Mucosa of gallbladder (tissue), 1 donor: ENCODE measurements at regions not wholly inside any gene's neighbourhood (a gene's known extent, or its start where the extent isn't known, plus 50 kb on each side); places are given as distances from the start of the nearest gene placed in this dataset.

ENCODE experiments used
- DNase-seq: peaks from one replicate; pipeline ENCODE4 v3.0.0-alpha.2; 2020; ENCODE audit warnings: low spot score
- donor health status: DM: no; HTN: no; CAD: no.

- no peak for DNase-seq
Measured at GRCh38 chr22:27634043-27634740, 167.4 kb downstream of the MN1 start.

GRCh38 chr22:27635435-27635834 is 166.1 kb downstream of the MN1 start:
- DNase-seq, result no peak

- no peak for DNase-seq
Measured at GRCh38 chr22:27635852-27636251, 165.7 kb downstream of the MN1 start.

GRCh38 chr22:27636716-27637508 is 164.6 kb downstream of the MN1 start:
- DNase-seq, result no peak

GRCh38 chr22:27637604-27638003 is 164.0 kb downstream of the MN1 start:
- DNase-seq, result peak; percentile 27

- DNase-seq, result no peak
Measured at GRCh38 chr22:27638329-27639233, 163.0 kb downstream of the MN1 start.

- DNase-seq, result no peak
Measured at GRCh38 chr22:27639248-27640086, 162.1 kb downstream of the MN1 start.

GRCh38 chr22:27641049-27641795 is 160.3 kb downstream of the MN1 start:
- no peak for DNase-seq

- DNase-seq, result no peak
Measured at GRCh38 chr22:27642104-27642800, 159.3 kb downstream of the MN1 start.

- no peak for DNase-seq
Measured at GRCh38 chr22:27643907-27644306, 157.6 kb downstream of the MN1 start.

- no peak for DNase-seq
Measured at GRCh38 chr22:27644566-27644965, 157.0 kb downstream of the MN1 start.

GRCh38 chr22:27647540-27647939 is 154.0 kb downstream of the MN1 start:
- DNase-seq, result peak; percentile 78

GRCh38 chr22:27648074-27648473 is 153.5 kb downstream of the MN1 start:
- DNase-seq, result no peak

GRCh38 chr22:27648853-27649252 is 152.7 kb downstream of the MN1 start:
- no peak for DNase-seq

GRCh38 chr22:27650572-27650971 is 151.0 kb downstream of the MN1 start:
- no peak for DNase-seq

- no peak for DNase-seq
Measured at GRCh38 chr22:27650985-27651384, 150.6 kb downstream of the MN1 start.

GRCh38 chr22:27651486-27651885 is 150.1 kb downstream of the MN1 start:
- DNase-seq, result no peak

- DNase-seq, result peak; percentile 80
Measured at GRCh38 chr22:27654546-27655445, 146.8 kb downstream of the MN1 start.
